GM12873 (cell line): ENCODE measurements at regions not wholly inside any gene's neighbourhood (a gene's known extent, or its start where the extent isn't known, plus 50 kb on each side); places are given as distances from the start of the nearest gene placed in this dataset.

Source experiments
- CTCF ChIP-seq: IDR thresholded peaks from 2 replicates; pipeline ENCODE4 v1.5.1; 2012; ENCODE audit warnings: low read depth, mild to moderate bottlenecking, moderate library complexity, low read length, control low read depth; ENCODE audit not compliant: insufficient read depth; ENCODE audit errors: missing control alignments

- TF ChIP-seq CTCF = no peak
These were observed 114.6 kb upstream of the DUSP10 start for GRCh38 chr1:221856228-221857093.

- TF ChIP-seq CTCF = no peak
These were observed 113.3 kb upstream of the DUSP10 start for GRCh38 chr1:221855156-221855555.

GRCh38 chr1:221851336-221851735 is 109.4 kb upstream of the DUSP10 start:
- TF ChIP-seq CTCF = no peak

GRCh38 chr1:221850470-221851187 is 108.7 kb upstream of the DUSP10 start:
- no peak for TF ChIP-seq CTCF

GRCh38 chr1:221849897-221850296 is 108.0 kb upstream of the DUSP10 start:
- TF ChIP-seq CTCF = no peak

- no peak for TF ChIP-seq CTCF
These were observed 107.2 kb upstream of the DUSP10 start for GRCh38 chr1:221849110-221849509.

GRCh38 chr1:221847676-221848075 is 105.8 kb upstream of the DUSP10 start:
- TF ChIP-seq CTCF = no peak
